ENCODE measurements at regions not wholly inside any gene's neighbourhood (a gene's known extent, or its start where the extent isn't known, plus 50 kb on each side); places are given as distances from the start of the nearest gene placed in this dataset.

DNA sequence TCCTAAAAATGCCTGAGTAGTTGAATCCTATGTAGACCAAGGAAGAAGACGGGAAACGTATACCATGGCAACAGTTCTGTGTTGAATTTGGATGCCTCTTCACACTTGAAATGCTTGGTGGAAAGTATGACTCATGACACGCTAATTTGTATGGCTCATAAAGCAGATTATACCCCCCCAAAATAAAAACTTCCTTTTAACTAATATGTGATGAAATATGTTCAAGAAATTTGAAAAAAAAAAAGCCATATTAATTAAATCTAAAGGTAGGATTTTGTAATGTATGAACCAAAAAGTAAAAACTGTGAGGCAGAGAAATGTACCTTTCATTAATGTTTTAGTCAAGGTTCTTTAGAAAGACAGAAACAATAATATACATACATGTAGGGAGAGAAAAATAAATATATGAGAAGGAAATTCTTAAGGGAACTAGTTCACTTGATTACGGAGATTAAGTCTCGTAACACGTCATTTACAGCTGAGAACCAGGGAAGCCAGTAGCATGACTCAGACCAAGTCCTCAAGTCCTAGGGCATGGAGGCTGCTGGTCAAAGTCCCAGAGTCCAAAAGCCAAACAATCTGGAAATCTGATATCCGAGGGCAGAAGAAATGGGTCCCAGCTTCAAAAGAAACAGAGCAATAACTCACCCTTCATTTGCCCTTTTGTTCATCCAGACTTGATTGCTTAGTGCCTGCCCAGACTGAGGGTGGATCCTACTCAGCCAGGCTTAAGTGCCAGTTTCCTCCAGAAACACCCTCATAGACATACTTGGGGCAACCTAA is 485.1 kb downstream of the SEMA3D start:
- H3K27ac ChIP-seq: no peak overlapping the region
- no peaks in the 10 kb centered on the region for H3K27me3 ChIP-seq (ENCODE audit: control insufficient read depth, insufficient read depth, low read length)
- H3K36me3 ChIP-seq (ENCODE audit: control insufficient read depth, insufficient read depth, low read length): no peaks in the 10 kb centered on the region
- no peaks in the 10 kb centered on the region for H3K4me1 ChIP-seq
- H3K4me3 ChIP-seq (ENCODE audit: low read depth, low read length): no peak overlapping the region
- H3K9ac ChIP-seq: no peak overlapping the region
- TF ChIP-seq, protein P1, sequence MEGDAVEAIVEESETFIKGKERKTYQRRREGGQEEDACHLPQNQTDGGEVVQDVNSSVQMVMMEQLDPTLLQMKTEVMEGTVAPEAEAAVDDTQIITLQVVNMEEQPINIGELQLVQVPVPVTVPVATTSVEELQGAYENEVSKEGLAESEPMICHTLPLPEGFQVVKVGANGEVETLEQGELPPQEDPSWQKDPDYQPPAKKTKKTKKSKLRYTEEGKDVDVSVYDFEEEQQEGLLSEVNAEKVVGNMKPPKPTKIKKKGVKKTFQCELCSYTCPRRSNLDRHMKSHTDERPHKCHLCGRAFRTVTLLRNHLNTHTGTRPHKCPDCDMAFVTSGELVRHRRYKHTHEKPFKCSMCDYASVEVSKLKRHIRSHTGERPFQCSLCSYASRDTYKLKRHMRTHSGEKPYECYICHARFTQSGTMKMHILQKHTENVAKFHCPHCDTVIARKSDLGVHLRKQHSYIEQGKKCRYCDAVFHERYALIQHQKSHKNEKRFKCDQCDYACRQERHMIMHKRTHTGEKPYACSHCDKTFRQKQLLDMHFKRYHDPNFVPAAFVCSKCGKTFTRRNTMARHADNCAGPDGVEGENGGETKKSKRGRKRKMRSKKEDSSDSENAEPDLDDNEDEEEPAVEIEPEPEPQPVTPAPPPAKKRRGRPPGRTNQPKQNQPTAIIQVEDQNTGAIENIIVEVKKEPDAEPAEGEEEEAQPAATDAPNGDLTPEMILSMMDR (IDR thresholded peaks at IDR 0.05): no peak
- H2AFZ ChIP-seq: no peak overlapping the region
- H3K9me3 ChIP-seq (ENCODE audit: control insufficient read depth, low read length): no peaks in the 10 kb centered on the region
- no peaks in the 10 kb centered on the region for H3K79me2 ChIP-seq
- H3K4me2 ChIP-seq (ENCODE audit: low read length): no peak overlapping the region

DNA sequence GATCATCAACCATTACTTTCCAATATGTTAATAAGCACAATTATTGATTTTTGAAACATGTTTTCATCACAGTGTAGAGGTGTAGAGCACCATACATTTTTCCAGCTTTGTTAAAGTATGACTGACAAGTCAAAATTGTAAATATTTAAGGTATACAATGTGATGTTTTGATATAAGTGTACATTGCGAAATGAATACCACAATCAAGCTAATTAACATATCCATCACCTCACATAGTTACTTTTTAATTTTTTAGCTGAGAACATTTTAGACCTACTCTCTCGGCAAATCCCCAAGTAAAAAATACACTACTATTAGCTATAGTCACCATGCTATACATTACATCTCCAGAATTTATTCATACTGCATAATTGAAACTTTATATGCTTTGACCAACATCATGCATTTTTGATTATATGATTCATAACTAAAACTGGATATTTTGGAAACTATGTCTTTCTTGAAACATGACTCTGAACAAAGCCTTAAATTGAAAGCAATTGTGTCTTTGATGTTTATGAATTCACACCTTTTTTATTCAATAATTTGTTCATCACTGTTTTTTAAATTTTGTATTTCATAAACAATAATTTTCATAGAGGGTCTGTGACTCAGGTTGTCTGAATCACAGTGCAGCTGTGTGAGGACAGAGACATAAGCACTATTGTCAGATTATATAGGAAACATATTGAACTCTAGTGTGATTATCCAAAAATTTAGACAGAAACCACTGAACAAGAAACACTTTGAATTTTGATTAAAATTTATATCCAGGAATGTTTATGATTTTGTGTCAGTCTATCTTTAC is 486.1 kb downstream of the SEMA3D start:
- TF ChIP-seq, protein P1 (IDR thresholded peaks at IDR 0.05): no peak
- H3K27ac ChIP-seq: no peak overlapping the region

DNA sequence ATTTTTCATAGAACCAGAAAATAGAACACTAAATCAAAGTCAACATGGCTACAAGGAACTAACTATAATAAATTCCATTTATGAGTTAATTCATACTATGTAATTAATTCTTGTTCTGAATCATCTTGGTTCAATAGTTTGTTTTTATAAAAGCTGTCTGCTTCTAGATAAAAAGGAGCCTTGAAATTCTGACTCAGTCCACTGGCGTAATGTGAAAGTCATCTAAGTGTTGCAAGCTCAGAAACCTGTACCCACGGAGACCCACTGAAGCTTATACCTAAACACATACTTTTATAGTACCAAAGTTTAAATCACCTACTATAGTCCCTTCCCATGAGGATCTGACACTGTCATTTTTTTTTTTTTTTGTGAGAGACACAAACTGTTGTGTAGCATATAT is 489.4 kb downstream of the SEMA3D start:
- H2AFZ ChIP-seq: no peak overlapping the region
- H3K79me2 ChIP-seq: no peaks in the 10 kb centered on the region
- TF ChIP-seq, protein P1 (IDR thresholded peaks at IDR 0.05): no peak
- H3K9ac ChIP-seq: no peak overlapping the region
- H3K27ac ChIP-seq: no peak overlapping the region
- H3K27me3 ChIP-seq (ENCODE audit: control insufficient read depth, insufficient read depth, low read length): no peaks in the 10 kb centered on the region
- H3K36me3 ChIP-seq (ENCODE audit: control insufficient read depth, insufficient read depth, low read length): peaks cover 5% of the 10 kb centered on the region
- H3K4me1 ChIP-seq: no peaks in the 10 kb centered on the region
- no peak overlapping the region for H3K4me2 ChIP-seq (ENCODE audit: low read length)
- no peak overlapping the region for H3K4me3 ChIP-seq (ENCODE audit: low read depth, low read length)
- H3K9me3 ChIP-seq (ENCODE audit: control insufficient read depth, low read length): no peaks in the 10 kb centered on the region

More for the DNA sequence above, 486.1 kb downstream of the SEMA3D start:
- no peak overlapping the region for H2AFZ ChIP-seq
- peaks cover under 1% of the 10 kb centered on the region for H3K36me3 ChIP-seq (ENCODE audit: control insufficient read depth, insufficient read depth, low read length)
- H3K9ac ChIP-seq: no peak overlapping the region
- no peaks in the 10 kb centered on the region for H3K79me2 ChIP-seq
- no peaks in the 10 kb centered on the region for H3K9me3 ChIP-seq (ENCODE audit: control insufficient read depth, low read length)
- no peak overlapping the region for H3K4me3 ChIP-seq (ENCODE audit: low read depth, low read length)
- no peak overlapping the region for H3K4me2 ChIP-seq (ENCODE audit: low read length)
- no peaks in the 10 kb centered on the region for H3K27me3 ChIP-seq (ENCODE audit: control insufficient read depth, insufficient read depth, low read length)
- H3K4me1 ChIP-seq: no peaks in the 10 kb centered on the region

DNA sequence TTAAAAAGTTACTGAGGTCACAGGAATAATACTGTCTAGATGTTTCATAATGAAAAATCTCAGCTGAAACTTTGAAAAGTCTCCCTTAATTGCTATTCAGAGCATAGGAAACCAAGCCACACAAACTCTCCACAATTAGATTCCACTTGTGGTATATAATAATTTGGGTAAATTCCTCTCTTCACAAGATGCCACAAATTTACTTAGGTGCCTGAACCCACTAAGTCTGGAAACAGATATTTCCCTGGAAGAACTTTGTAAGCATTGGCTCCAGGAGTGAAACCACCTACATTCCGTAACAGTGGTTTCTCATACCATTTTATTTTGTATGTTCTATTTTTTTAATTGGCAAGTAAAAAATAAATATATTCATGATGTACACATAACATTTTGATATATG is 493.4 kb downstream of the SEMA3D start:
- H3K9me3 ChIP-seq (ENCODE audit: control insufficient read depth, low read length): no peaks in the 10 kb centered on the region
- H3K36me3 ChIP-seq (ENCODE audit: control insufficient read depth, insufficient read depth, low read length): peaks cover 5% of the 10 kb centered on the region
- no peak overlapping the region for H2AFZ ChIP-seq
- no peaks in the 10 kb centered on the region for H3K27me3 ChIP-seq (ENCODE audit: control insufficient read depth, insufficient read depth, low read length)
- H3K27ac ChIP-seq: no peak overlapping the region
- no peaks in the 10 kb centered on the region for H3K79me2 ChIP-seq
- no peaks in the 10 kb centered on the region for H3K4me1 ChIP-seq
- no peak overlapping the region for H3K4me3 ChIP-seq (ENCODE audit: low read depth, low read length)
- TF ChIP-seq, protein P1 (IDR thresholded peaks at IDR 0.05): no peak
- H3K4me2 ChIP-seq (ENCODE audit: low read length): no peak overlapping the region
- H3K9ac ChIP-seq: no peak overlapping the region

Data from parathyroid adenoma (tissue), 2 donors.